ENCODE measurements at regions not wholly inside any gene's neighbourhood (a gene's known extent, or its start where the extent isn't known, plus 50 kb on each side); places are given as distances from the start of the nearest gene placed in this dataset.

DNA sequence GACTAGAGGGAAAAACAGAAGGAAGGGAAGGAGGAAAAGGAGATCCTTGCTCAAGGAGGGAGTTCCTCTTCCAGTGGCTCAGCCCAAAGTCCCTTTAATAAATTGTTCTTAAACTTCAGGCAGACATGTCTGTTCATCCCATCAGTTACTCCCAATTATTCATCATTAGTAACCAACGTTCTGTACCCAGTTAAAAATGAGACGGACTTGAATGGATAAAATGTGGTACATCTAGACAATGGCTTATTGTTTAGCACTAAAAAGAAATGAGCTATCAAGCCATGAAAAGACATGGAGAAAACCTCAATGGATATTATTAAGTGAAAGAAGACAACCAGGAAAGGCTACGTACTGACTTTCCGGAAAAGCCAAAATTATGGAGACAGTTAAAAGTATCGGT is 50.8 kb upstream of the ACSL3 start:
- H3K27me3 ChIP-seq (ENCODE audit: control insufficient read depth in 4 of 4, insufficient read depth in 4 of 4, low read length in 3 of 4), result no peaks in the 10 kb centered on the region
- no peak for TF ChIP-seq HNF4A (conservative IDR thresholded peaks at IDR 0.05)
- no peak for TF ChIP-seq JUND (IDR thresholded peaks at IDR 0.05)
- no peak for TF ChIP-seq EGR1 (IDR thresholded peaks at IDR 0.05; ENCODE audit: low read depth in 2 of 2)
- no peak for TF ChIP-seq FOXA2 (IDR thresholded peaks at IDR 0.05)
- TF ChIP-seq, protein P1, sequence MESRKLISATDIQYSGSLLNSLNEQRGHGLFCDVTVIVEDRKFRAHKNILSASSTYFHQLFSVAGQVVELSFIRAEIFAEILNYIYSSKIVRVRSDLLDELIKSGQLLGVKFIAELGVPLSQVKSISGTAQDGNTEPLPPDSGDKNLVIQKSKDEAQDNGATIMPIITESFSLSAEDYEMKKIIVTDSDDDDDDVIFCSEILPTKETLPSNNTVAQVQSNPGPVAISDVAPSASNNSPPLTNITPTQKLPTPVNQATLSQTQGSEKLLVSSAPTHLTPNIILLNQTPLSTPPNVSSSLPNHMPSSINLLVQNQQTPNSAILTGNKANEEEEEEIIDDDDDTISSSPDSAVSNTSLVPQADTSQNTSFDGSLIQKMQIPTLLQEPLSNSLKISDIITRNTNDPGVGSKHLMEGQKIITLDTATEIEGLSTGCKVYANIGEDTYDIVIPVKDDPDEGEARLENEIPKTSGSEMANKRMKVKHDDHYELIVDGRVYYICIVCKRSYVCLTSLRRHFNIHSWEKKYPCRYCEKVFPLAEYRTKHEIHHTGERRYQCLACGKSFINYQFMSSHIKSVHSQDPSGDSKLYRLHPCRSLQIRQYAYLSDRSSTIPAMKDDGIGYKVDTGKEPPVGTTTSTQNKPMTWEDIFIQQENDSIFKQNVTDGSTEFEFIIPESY (IDR thresholded peaks at IDR 0.05), result no peak
- TF ChIP-seq RAD21 (IDR thresholded peaks at IDR 0.05), result no peak
- TF ChIP-seq, protein P2, sequence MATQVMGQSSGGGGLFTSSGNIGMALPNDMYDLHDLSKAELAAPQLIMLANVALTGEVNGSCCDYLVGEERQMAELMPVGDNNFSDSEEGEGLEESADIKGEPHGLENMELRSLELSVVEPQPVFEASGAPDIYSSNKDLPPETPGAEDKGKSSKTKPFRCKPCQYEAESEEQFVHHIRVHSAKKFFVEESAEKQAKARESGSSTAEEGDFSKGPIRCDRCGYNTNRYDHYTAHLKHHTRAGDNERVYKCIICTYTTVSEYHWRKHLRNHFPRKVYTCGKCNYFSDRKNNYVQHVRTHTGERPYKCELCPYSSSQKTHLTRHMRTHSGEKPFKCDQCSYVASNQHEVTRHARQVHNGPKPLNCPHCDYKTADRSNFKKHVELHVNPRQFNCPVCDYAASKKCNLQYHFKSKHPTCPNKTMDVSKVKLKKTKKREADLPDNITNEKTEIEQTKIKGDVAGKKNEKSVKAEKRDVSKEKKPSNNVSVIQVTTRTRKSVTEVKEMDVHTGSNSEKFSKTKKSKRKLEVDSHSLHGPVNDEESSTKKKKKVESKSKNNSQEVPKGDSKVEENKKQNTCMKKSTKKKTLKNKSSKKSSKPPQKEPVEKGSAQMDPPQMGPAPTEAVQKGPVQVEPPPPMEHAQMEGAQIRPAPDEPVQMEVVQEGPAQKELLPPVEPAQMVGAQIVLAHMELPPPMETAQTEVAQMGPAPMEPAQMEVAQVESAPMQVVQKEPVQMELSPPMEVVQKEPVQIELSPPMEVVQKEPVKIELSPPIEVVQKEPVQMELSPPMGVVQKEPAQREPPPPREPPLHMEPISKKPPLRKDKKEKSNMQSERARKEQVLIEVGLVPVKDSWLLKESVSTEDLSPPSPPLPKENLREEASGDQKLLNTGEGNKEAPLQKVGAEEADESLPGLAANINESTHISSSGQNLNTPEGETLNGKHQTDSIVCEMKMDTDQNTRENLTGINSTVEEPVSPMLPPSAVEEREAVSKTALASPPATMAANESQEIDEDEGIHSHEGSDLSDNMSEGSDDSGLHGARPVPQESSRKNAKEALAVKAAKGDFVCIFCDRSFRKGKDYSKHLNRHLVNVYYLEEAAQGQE (IDR thresholded peaks at IDR 0.05), result no peak
- no peak for TF ChIP-seq RXRA (IDR thresholded peaks at IDR 0.05)
- TF ChIP-seq, protein P3, sequence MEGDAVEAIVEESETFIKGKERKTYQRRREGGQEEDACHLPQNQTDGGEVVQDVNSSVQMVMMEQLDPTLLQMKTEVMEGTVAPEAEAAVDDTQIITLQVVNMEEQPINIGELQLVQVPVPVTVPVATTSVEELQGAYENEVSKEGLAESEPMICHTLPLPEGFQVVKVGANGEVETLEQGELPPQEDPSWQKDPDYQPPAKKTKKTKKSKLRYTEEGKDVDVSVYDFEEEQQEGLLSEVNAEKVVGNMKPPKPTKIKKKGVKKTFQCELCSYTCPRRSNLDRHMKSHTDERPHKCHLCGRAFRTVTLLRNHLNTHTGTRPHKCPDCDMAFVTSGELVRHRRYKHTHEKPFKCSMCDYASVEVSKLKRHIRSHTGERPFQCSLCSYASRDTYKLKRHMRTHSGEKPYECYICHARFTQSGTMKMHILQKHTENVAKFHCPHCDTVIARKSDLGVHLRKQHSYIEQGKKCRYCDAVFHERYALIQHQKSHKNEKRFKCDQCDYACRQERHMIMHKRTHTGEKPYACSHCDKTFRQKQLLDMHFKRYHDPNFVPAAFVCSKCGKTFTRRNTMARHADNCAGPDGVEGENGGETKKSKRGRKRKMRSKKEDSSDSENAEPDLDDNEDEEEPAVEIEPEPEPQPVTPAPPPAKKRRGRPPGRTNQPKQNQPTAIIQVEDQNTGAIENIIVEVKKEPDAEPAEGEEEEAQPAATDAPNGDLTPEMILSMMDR (IDR thresholded peaks at IDR 0.05; ENCODE audit: low read depth, low read length, missing input control), result no peak
- TF ChIP-seq, protein P4, sequence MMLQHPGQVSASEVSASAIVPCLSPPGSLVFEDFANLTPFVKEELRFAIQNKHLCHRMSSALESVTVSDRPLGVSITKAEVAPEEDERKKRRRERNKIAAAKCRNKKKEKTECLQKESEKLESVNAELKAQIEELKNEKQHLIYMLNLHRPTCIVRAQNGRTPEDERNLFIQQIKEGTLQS (IDR thresholded peaks at IDR 0.05), result no peak
- TF ChIP-seq GABPA (IDR thresholded peaks at IDR 0.05 in 1 of 2, conservative IDR thresholded peaks at IDR 0.05 in 1 of 2), result no peak
- no peak for TF ChIP-seq FOXA1 (IDR thresholded peaks at IDR 0.05)
- TF ChIP-seq TAF1 (conservative IDR thresholded peaks at IDR 0.05), result no peak
- TF ChIP-seq YY1 (IDR thresholded peaks at IDR 0.05), result no peak
- TF ChIP-seq SP1 (IDR thresholded peaks at IDR 0.05), result no peak
- TF ChIP-seq, protein P5, sequence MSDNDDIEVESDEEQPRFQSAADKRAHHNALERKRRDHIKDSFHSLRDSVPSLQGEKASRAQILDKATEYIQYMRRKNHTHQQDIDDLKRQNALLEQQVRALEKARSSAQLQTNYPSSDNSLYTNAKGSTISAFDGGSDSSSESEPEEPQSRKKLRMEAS (IDR thresholded peaks at IDR 0.05), result no peak
- TF ChIP-seq NR2F2 (IDR thresholded peaks at IDR 0.05), result no peak
- no peak for TF ChIP-seq HNF4G (IDR thresholded peaks at IDR 0.05)
- H3K9ac ChIP-seq (ENCODE audit: low read depth in 1 of 2, low read length in 2 of 2), result no peak overlapping the region
- H3K9me3 ChIP-seq (ENCODE audit: control insufficient read depth in 4 of 4, low read length in 3 of 4), result no peaks in the 10 kb centered on the region
- DNase-seq (ENCODE audit: low spot score), result no peak
- H3K27ac ChIP-seq (ENCODE audit: low read depth in 1 of 2, low read length in 2 of 2), result no peak overlapping the region
- no peaks in the 10 kb centered on the region for H3K36me3 ChIP-seq (ENCODE audit: control insufficient read depth in 4 of 4, insufficient read depth in 3 of 4, low read depth in 1 of 4, low read length in 3 of 4)
- H3K4me3 ChIP-seq (ENCODE audit: low read depth in 1 of 3, low read length in 3 of 3), result no peak overlapping the region
- WGBS, result 95% methylated on average over 5 of the region's 5 CpGs
- H3K4me1 ChIP-seq (ENCODE audit: control insufficient read depth in 4 of 4, insufficient read depth in 4 of 4, low read length in 3 of 4), result peaks cover 0 to 5% (median 2%) of the 10 kb centered on the region in 4 donors

Measured in liver (tissue), 8 donors.